H1 (cell line): ENCODE measurements at regions not wholly inside any gene's neighbourhood (a gene's known extent, or its start where the extent isn't known, plus 50 kb on each side); places are given as distances from the start of the nearest gene placed in this dataset.
A peak's percentile ranks its signal among the peaks of the same experiment; 100 is the strongest.

ENCODE experiments used
- CTCF ChIA-PET: fragments of 300-600 bp; sonication (Branson Sonifier 250); formaldehyde crosslinking; loops from one replicate; lab custom pipeline; 2021; ENCODE audit not compliant: partially characterized antibody; lab: Charles Lee
- POLR2A ChIA-PET: fragments of 300-600 bp; sonication (Branson Sonifier 250); formaldehyde crosslinking; loops from one replicate; lab custom pipeline; 2021; ENCODE audit warnings: inconsistent platforms; ENCODE audit not compliant: partially characterized antibody; lab: Charles Lee
- DNase-seq, 2 experiments: peaks; one replicate each; pipeline versions ENCODE4 v3.0.0 to v3.0.0-alpha.2; 2010 to 2022; ENCODE audit warnings: low spot score in 2 of 2, low read depth in 1 of 2, mixed read lengths in 1 of 2
- FAIRE-seq: peaks from 2 replicates; lab custom pipeline; 2011; peaks lifted over from hg19 to GRCh38; lab: Jason Lieb, UNC
- H2AFZ ChIP-seq: 2 replicates; pipeline ENCODE4 v1.8.1; 2012; ENCODE audit warnings: low read length, inconsistent platforms
- H2AK5ac ChIP-seq: 2 replicates; pipeline ENCODE4 v1.6.1; 2013; ENCODE audit warnings: low read depth, low read length
- H2BK120ac ChIP-seq: replicated peaks from 2 replicates; pipeline ENCODE3; 2013; ENCODE audit warnings: low read depth, low read length, inconsistent platforms
- H2BK12ac ChIP-seq: 2 replicates; pipeline ENCODE4 v1.6.1; 2013; ENCODE audit warnings: low read depth, low read length
- H2BK15ac ChIP-seq: 2 replicates; pipeline ENCODE4 v1.6.1; 2013; ENCODE audit warnings: low read length
- H2BK20ac ChIP-seq: 2 replicates; pipeline ENCODE4 v1.6.1; 2013; ENCODE audit warnings: low read length
- H2BK5ac ChIP-seq: 2 replicates; pipeline ENCODE4 v1.6.1; 2013; ENCODE audit warnings: low read depth, low read length
- H3K14ac ChIP-seq: 2 replicates; pipeline ENCODE4 v1.6.1; 2013; ENCODE audit warnings: inconsistent platforms; ENCODE audit not compliant: insufficient read length
- H3K18ac ChIP-seq: 2 replicates; pipeline ENCODE4 v1.6.1; 2013; ENCODE audit warnings: low read length; ENCODE audit errors: extremely low read depth
- H3K23ac ChIP-seq: 2 replicates; pipeline ENCODE4 v1.6.1; 2013; ENCODE audit warnings: inconsistent platforms; ENCODE audit not compliant: insufficient read length
- H3K23me2 ChIP-seq: 2 replicates; pipeline ENCODE4 v1.6.1; 2013; ENCODE audit warnings: low read depth, low read length
- H3K27ac ChIP-seq: 2 replicates; pipeline ENCODE4 v1.6.1; 2011; ENCODE audit warnings: low read depth, low read length, inconsistent platforms
- H3K27me3 ChIP-seq, 4 experiments: replicated peaks in 1 of 4; 1 replicate in 1 of 4; 2 replicates in 3 of 4; pipeline versions ENCODE4 v1.6.1 to v1.8.1; 2011 to 2013; ENCODE audit warnings: low read length in 3 of 4, mild to moderate bottlenecking in 3 of 4, inconsistent platforms in 2 of 4, mixed read lengths in 2 of 4, moderate library complexity in 1 of 4; ENCODE audit not compliant: control insufficient read depth in 3 of 4, insufficient read depth in 3 of 4; ENCODE audit errors: extremely low read depth in 1 of 4
- H3K36me3 ChIP-seq, 4 experiments: 2 replicates each; pipeline versions ENCODE4 v1.6.1 to v1.8.1; 2011 to 2013; ENCODE audit warnings: mild to moderate bottlenecking in 4 of 4, low read length in 3 of 4, moderate library complexity in 2 of 4, control low read depth in 1 of 4, inconsistent platforms in 1 of 4; ENCODE audit not compliant: insufficient read depth in 4 of 4, control insufficient read depth in 2 of 4
- H3K4ac ChIP-seq: replicated peaks from 2 replicates; pipeline ENCODE3; 2013; ENCODE audit warnings: low read length, low read depth, mixed read lengths, inconsistent platforms; ENCODE audit not compliant: insufficient read length
- H3K4me1 ChIP-seq, 4 experiments: replicated peaks in 1 of 4; 1 replicate in 1 of 4; 2 replicates in 3 of 4; pipeline versions ENCODE4 v1.6.1 to v1.8.1; 2011 to 2013; ENCODE audit warnings: low read length in 3 of 4, inconsistent platforms in 2 of 4, mixed read lengths in 1 of 4; ENCODE audit not compliant: insufficient read depth in 4 of 4, control insufficient read depth in 3 of 4
- H3K4me2 ChIP-seq, 2 experiments: 2 replicates each; pipeline versions ENCODE4 v1.6.1 to v1.8.1; 2011 to 2013; ENCODE audit warnings: low read depth in 2 of 2, low read length in 2 of 2, control low read depth in 1 of 2, inconsistent platforms in 1 of 2, mild to moderate bottlenecking in 1 of 2; ENCODE audit not compliant: insufficient read depth in 1 of 2
- H3K4me3 ChIP-seq, 4 experiments: fragments of 200-600, 300-600 bp in 1 of 4; sonication (generic), shearing (Covaris generic), sonication (Bioruptor Twin) in 1 of 4; 2 replicates each; pipeline versions ENCODE4 v1.5.1 to v1.8.1; 2011 to 2016; ENCODE audit warnings: low read length in 4 of 4, low read depth in 3 of 4, control low read depth in 2 of 4, inconsistent platforms in 2 of 4, mild to moderate bottlenecking in 2 of 4, mixed read lengths in 1 of 4, moderate library complexity in 1 of 4; ENCODE audit not compliant: insufficient read depth in 2 of 4; ENCODE audit errors: extremely low read depth in 1 of 4
- H3K56ac ChIP-seq: replicated peaks from 2 replicates; pipeline ENCODE3; 2013; ENCODE audit warnings: low read depth, mild to moderate bottlenecking, mixed read lengths, low read length, inconsistent platforms; ENCODE audit not compliant: insufficient read length
- H3K79me1 ChIP-seq: 2 replicates; pipeline ENCODE4 v1.6.1; 2013; ENCODE audit warnings: low read depth, low read length, control low read depth
- H3K79me2 ChIP-seq, 2 experiments: 2 replicates each; pipeline versions ENCODE4 v1.6.1 to v1.8.1; 2012 to 2013; ENCODE audit warnings: low read length in 2 of 2, mild to moderate bottlenecking in 2 of 2, inconsistent platforms in 1 of 2; ENCODE audit not compliant: insufficient read depth in 2 of 2, control insufficient read depth in 1 of 2
- H3K9ac ChIP-seq, 4 experiments: replicated peaks in 1 of 4; 1 replicate in 1 of 4; 2 replicates in 3 of 4; pipeline versions ENCODE4 v1.6.1 to v1.8.1; 2011 to 2013; ENCODE audit warnings: low read depth in 3 of 4, low read length in 3 of 4, control low read depth in 2 of 4, mild to moderate bottlenecking in 2 of 4, moderate library complexity in 2 of 4, inconsistent platforms in 1 of 4; ENCODE audit errors: extremely low read depth in 1 of 4
- H3K9me3 ChIP-seq, 2 experiments: 2 replicates each; pipeline versions ENCODE4 v1.6.1 to v1.8.1; 2012 to 2013; ENCODE audit warnings: mild to moderate bottlenecking in 2 of 2, moderate library complexity in 2 of 2, control low read depth in 1 of 2, inconsistent platforms in 1 of 2, low read depth in 1 of 2, low read length in 1 of 2, mixed read lengths in 1 of 2; ENCODE audit not compliant: insufficient read depth in 2 of 2
- H4K20me1 ChIP-seq, 2 experiments: replicated peaks in 1 of 2; 2 replicates each; pipeline versions ENCODE3 to v1.8.1; 2011 to 2013; ENCODE audit warnings: inconsistent platforms in 2 of 2, low read length in 2 of 2, mild to moderate bottlenecking in 1 of 2; ENCODE audit not compliant: insufficient read depth in 2 of 2, control insufficient read depth in 1 of 2
- H4K5ac ChIP-seq: 2 replicates; pipeline ENCODE4 v1.6.1; 2013; ENCODE audit warnings: low read length, low read depth, mixed read lengths, inconsistent platforms; ENCODE audit not compliant: insufficient read length
- H4K8ac ChIP-seq: 2 replicates; pipeline ENCODE4 v1.8.0; 2013; ENCODE audit warnings: mild to moderate bottlenecking, moderate library complexity, low read length, inconsistent platforms; ENCODE audit not compliant: insufficient read depth; ENCODE audit errors: extremely low read depth
- H4K91ac ChIP-seq: replicated peaks from 2 replicates; pipeline ENCODE3; 2013; ENCODE audit warnings: low read length, mixed read lengths, inconsistent platforms; ENCODE audit not compliant: insufficient read length
- ATF2 ChIP-seq: IDR thresholded peaks from 2 replicates; pipeline ENCODE4 v1.6.1; 2012; ENCODE audit warnings: low read length, inconsistent platforms
- BCL11A ChIP-seq, 2 experiments: IDR thresholded peaks; one replicate each; pipeline ENCODE4 v1.6.1; 2011; ENCODE audit warnings: low read depth in 2 of 2, low read length in 2 of 2, mild to moderate bottlenecking in 2 of 2
- CEBPB ChIP-seq: IDR thresholded peaks from 2 replicates; pipeline ENCODE4 v1.6.1; 2012; ENCODE audit warnings: low read depth, low read length
- EZH2 ChIP-seq: fragments of 200-600 bp; sonication (generic); IDR thresholded peaks from 2 replicates; pipeline ENCODE4 v1.7.1; 2012; ENCODE audit warnings: low read depth, mild to moderate bottlenecking, moderate library complexity, low read length, inconsistent platforms; ENCODE audit not compliant: severe bottlenecking
- GABPA ChIP-seq: IDR thresholded peaks from 2 replicates; pipeline ENCODE4 v1.6.1; 2011; ENCODE audit warnings: mild to moderate bottlenecking, low read length, moderate library complexity, borderline replicate concordance; ENCODE audit not compliant: insufficient read depth
- JUND ChIP-seq: IDR thresholded peaks from 2 replicates; pipeline ENCODE4 v1.6.1; 2011; ENCODE audit warnings: mild to moderate bottlenecking, improper control_type of control experiment, low read length
- SP2 ChIP-seq: IDR thresholded peaks from 2 replicates; pipeline ENCODE4 v1.6.1; 2012; ENCODE audit warnings: mild to moderate bottlenecking, low read length, inconsistent platforms
- SUZ12 ChIP-seq: fragments of 200-600 bp; sonication (generic); IDR thresholded peaks from 2 replicates; pipeline ENCODE4 v1.6.1; 2012; ENCODE audit warnings: mild to moderate bottlenecking, inconsistent platforms, low read length, moderate library complexity, mixed read lengths
- USF2 ChIP-seq: IDR thresholded peaks from 2 replicates; pipeline ENCODE4 v1.6.1; 2011; ENCODE audit warnings: low read length, improper control_type of control experiment
- WGBS, 2 experiments: shearing (Covaris generic) in 1 of 2; methylation state at CpG; one replicate each; pipeline versions ENCODE4 v1.1.6 to v1.1.7; 2013 to 2015; ENCODE audit warnings: low lambda C conversion rate in 2 of 2, mixed read lengths in 2 of 2, inconsistent platforms in 1 of 2, low coverage in 1 of 2, missing lambda C conversion rate in 1 of 2; ENCODE audit not compliant: insufficient replicate concordance in 2 of 2, insufficient coverage in 1 of 2, insufficient read length in 1 of 2; ENCODE audit errors: extremely low coverage in 1 of 2, missing lambda C conversion rate in 1 of 2; 5-methylcytosine and 5-hydroxymethylcytosine counted together

- POLR2A ChIA-PET, result interaction anchor here (1.2 kb wide), 1 partner anchor 10 kb away, joined by 5 read pairs; no protein-coding TSS in a partner anchor
- H3K56ac ChIP-seq, result no peak overlapping the region
- peak overlapping the region in 1 of 2 experiments; percentile 21; a peak in 1 of 4 replicates for H3K4me2 ChIP-seq
- no peak for TF ChIP-seq JUND
- no peak for TF ChIP-seq CEBPB
- TF ChIP-seq SP2, result no peak
- no peak for TF ChIP-seq GABPA
- no peak for TF ChIP-seq USF2
- TF ChIP-seq BCL11A (IDR thresholded peaks at IDR 0.05; ENCODE audit: low read depth in 2 of 2, low read length in 2 of 2), result no peak
- TF ChIP-seq ATF2, result no peak
- TF ChIP-seq SUZ12, result no peak
- TF ChIP-seq EZH2, result no peak
Measured at GRCh38 chr14:65937079-65937959, 524.8 kb downstream of the FUT8 start.

More at GRCh38 chr14:65937079-65937959, 524.8 kb downstream of the FUT8 start:
- H2BK120ac ChIP-seq, result no peak overlapping the region
- H3K18ac ChIP-seq, result no peak overlapping the region
- H3K4ac ChIP-seq, result no peak overlapping the region
- H3K4me1 ChIP-seq, result peaks cover 0 to 14% (median 5%) of the 10 kb centered on the region in 4 experiments; a peak in 5 of 7 replicates
- no peak overlapping the region for H2AFZ ChIP-seq
- FAIRE-seq (peak; percentile 28), DNase-seq (no peak)
- H2BK15ac ChIP-seq, result no peak overlapping the region
- WGBS, 2 experiments, result 84% methylated on average over 8 of the region's 8 CpGs; no CpG with 5 or more reads in 1 of the 2 experiments
- no peaks in the 10 kb centered on the region for H3K27me3 ChIP-seq
- no peak overlapping the region for H3K23ac ChIP-seq
- no peak overlapping the region for H4K5ac ChIP-seq
- no peaks in the 10 kb centered on the region for H4K20me1 ChIP-seq
- H3K79me1 ChIP-seq, result no peaks in the 10 kb centered on the region
- H2AK5ac ChIP-seq, result no peak overlapping the region
- no peak overlapping the region for H4K91ac ChIP-seq
- no peak overlapping the region for H4K8ac ChIP-seq
- H3K14ac ChIP-seq, result no peak overlapping the region
- H3K9ac ChIP-seq, result no peak overlapping the region
- no peaks in the 10 kb centered on the region for H3K9me3 ChIP-seq
- H3K4me3 ChIP-seq, result no peak overlapping the region
- no peaks in the 10 kb centered on the region for H3K36me3 ChIP-seq
- no peak overlapping the region for H2BK5ac ChIP-seq
- no peak overlapping the region for H2BK12ac ChIP-seq
- H3K79me2 ChIP-seq, result no peaks in the 10 kb centered on the region
- H3K27ac ChIP-seq, result no peak overlapping the region
- no peak overlapping the region for H2BK20ac ChIP-seq
- no peaks in the 10 kb centered on the region for H3K23me2 ChIP-seq
- CTCF ChIA-PET, result interaction anchor here (1.2 kb wide), 1 partner anchor 24 kb away, joined by 3 read pairs; no protein-coding TSS in a partner anchor
